ENCODE measurements at regions not wholly inside any gene's neighbourhood (a gene's known extent, or its start where the extent isn't known, plus 50 kb on each side); places are given as distances from the start of the nearest gene placed in this dataset.

DNA sequence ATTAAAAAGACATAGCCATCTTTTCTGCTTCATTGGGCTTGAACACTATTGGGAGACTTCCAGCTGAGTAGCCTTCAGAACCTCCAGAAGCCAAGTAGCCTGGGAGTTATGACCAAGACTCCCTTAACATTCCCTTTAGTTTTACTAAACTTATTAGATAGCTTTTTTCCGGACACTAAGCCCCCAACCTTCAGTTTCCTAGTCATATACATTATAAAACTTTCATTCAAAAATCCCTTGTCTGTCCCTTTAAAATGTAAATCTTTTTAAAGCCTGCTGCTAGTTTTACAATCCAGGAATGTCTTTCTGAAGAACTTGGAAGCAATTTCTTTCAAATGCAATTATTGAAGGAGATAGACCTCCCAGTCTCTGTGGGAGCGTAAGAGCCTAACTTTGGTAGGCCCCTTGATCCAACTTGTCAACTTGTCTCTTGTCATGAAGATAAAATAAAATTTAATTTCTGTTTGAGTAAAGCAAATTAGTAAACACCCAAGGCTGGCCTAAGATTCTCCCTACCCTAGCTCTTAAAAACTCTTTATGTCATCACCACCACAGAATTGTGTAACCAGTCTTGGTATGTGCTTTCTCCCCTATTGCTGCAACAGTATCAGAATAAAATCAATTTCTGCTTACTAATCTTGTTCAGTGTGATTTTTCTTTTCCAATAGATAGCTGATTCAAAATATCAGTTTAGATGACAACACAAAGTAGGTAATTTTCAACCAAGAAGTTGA is 796.2 kb downstream of the PLA2G4A start:
- no peak overlapping the region for H3K4me3 ChIP-seq (ENCODE audit: low read depth in 1 of 3, low read length in 3 of 3)
- no peak for TF ChIP-seq FOXA1 (IDR thresholded peaks at IDR 0.05)
- TF ChIP-seq GABPA (IDR thresholded peaks at IDR 0.05 in 1 of 2, conservative IDR thresholded peaks at IDR 0.05 in 1 of 2) = no peak
- 73% methylated on average over 2 of the region's 2 CpGs for WGBS

DNA sequence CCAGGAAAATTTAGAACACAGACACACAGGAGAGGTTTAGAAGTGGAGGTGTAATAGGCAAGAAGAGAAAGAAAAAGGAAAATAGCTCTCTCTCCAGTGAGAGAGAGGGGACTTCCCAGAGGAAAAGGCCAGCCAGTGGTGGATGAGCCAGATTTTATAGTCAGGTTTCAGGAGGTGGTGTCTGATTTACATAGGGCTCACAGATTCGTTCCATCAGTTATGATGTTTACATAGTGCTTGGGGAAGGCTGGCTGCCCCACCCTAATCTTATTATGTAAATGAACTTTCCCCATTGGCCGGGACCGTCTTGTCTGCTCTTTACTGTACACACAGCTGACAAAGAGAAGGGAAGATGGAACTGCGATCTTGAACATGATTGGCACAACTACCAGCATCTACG is 797.3 kb downstream of the PLA2G4A start:
- Histone ChIP-seq H3K9ac (ENCODE audit: low read depth in 1 of 2, low read length in 2 of 2) (no peak overlapping the region), H3K4me3 (ENCODE audit: low read depth in 1 of 3, low read length in 3 of 3) (no peak overlapping the region), H3K27ac (ENCODE audit: low read depth in 1 of 2, low read length in 2 of 2) (no peak overlapping the region), H3K4me1 (ENCODE audit: control insufficient read depth in 4 of 4, insufficient read depth in 4 of 4, low read length in 3 of 4) (no peaks in the 10 kb centered on the region), H3K9me3 (ENCODE audit: control insufficient read depth in 4 of 4, low read length in 3 of 4) (peaks cover 0 to 9% (median 3%) of the 10 kb centered on the region in 4 donors), H3K27me3 (ENCODE audit: control insufficient read depth in 4 of 4, insufficient read depth in 4 of 4, low read length in 3 of 4) (no peaks in the 10 kb centered on the region), H3K36me3 (ENCODE audit: control insufficient read depth in 4 of 4, insufficient read depth in 3 of 4, low read depth in 1 of 4, low read length in 3 of 4) (no peaks in the 10 kb centered on the region)
- no peak for TF ChIP-seq NR2F2 (IDR thresholded peaks at IDR 0.05)
- TF ChIP-seq, protein P1, sequence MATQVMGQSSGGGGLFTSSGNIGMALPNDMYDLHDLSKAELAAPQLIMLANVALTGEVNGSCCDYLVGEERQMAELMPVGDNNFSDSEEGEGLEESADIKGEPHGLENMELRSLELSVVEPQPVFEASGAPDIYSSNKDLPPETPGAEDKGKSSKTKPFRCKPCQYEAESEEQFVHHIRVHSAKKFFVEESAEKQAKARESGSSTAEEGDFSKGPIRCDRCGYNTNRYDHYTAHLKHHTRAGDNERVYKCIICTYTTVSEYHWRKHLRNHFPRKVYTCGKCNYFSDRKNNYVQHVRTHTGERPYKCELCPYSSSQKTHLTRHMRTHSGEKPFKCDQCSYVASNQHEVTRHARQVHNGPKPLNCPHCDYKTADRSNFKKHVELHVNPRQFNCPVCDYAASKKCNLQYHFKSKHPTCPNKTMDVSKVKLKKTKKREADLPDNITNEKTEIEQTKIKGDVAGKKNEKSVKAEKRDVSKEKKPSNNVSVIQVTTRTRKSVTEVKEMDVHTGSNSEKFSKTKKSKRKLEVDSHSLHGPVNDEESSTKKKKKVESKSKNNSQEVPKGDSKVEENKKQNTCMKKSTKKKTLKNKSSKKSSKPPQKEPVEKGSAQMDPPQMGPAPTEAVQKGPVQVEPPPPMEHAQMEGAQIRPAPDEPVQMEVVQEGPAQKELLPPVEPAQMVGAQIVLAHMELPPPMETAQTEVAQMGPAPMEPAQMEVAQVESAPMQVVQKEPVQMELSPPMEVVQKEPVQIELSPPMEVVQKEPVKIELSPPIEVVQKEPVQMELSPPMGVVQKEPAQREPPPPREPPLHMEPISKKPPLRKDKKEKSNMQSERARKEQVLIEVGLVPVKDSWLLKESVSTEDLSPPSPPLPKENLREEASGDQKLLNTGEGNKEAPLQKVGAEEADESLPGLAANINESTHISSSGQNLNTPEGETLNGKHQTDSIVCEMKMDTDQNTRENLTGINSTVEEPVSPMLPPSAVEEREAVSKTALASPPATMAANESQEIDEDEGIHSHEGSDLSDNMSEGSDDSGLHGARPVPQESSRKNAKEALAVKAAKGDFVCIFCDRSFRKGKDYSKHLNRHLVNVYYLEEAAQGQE (IDR thresholded peaks at IDR 0.05) = no peak
- TF ChIP-seq, protein P2, sequence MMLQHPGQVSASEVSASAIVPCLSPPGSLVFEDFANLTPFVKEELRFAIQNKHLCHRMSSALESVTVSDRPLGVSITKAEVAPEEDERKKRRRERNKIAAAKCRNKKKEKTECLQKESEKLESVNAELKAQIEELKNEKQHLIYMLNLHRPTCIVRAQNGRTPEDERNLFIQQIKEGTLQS (IDR thresholded peaks at IDR 0.05) = no peak
- TF ChIP-seq EGR1 (IDR thresholded peaks at IDR 0.05; ENCODE audit: low read depth in 2 of 2) = no peak
- TF ChIP-seq, protein P3, sequence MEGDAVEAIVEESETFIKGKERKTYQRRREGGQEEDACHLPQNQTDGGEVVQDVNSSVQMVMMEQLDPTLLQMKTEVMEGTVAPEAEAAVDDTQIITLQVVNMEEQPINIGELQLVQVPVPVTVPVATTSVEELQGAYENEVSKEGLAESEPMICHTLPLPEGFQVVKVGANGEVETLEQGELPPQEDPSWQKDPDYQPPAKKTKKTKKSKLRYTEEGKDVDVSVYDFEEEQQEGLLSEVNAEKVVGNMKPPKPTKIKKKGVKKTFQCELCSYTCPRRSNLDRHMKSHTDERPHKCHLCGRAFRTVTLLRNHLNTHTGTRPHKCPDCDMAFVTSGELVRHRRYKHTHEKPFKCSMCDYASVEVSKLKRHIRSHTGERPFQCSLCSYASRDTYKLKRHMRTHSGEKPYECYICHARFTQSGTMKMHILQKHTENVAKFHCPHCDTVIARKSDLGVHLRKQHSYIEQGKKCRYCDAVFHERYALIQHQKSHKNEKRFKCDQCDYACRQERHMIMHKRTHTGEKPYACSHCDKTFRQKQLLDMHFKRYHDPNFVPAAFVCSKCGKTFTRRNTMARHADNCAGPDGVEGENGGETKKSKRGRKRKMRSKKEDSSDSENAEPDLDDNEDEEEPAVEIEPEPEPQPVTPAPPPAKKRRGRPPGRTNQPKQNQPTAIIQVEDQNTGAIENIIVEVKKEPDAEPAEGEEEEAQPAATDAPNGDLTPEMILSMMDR (IDR thresholded peaks at IDR 0.05; ENCODE audit: low read depth, low read length, missing input control) = no peak
- TF ChIP-seq, protein P4, sequence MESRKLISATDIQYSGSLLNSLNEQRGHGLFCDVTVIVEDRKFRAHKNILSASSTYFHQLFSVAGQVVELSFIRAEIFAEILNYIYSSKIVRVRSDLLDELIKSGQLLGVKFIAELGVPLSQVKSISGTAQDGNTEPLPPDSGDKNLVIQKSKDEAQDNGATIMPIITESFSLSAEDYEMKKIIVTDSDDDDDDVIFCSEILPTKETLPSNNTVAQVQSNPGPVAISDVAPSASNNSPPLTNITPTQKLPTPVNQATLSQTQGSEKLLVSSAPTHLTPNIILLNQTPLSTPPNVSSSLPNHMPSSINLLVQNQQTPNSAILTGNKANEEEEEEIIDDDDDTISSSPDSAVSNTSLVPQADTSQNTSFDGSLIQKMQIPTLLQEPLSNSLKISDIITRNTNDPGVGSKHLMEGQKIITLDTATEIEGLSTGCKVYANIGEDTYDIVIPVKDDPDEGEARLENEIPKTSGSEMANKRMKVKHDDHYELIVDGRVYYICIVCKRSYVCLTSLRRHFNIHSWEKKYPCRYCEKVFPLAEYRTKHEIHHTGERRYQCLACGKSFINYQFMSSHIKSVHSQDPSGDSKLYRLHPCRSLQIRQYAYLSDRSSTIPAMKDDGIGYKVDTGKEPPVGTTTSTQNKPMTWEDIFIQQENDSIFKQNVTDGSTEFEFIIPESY (IDR thresholded peaks at IDR 0.05) = no peak
- no peak for TF ChIP-seq RAD21 (IDR thresholded peaks at IDR 0.05)
- TF ChIP-seq TAF1 (conservative IDR thresholded peaks at IDR 0.05) = no peak
- no peak for TF ChIP-seq GABPA (IDR thresholded peaks at IDR 0.05 in 1 of 2, conservative IDR thresholded peaks at IDR 0.05 in 1 of 2)
- TF ChIP-seq FOXA1 (IDR thresholded peaks at IDR 0.05) = no peak
- TF ChIP-seq FOXA2 (IDR thresholded peaks at IDR 0.05) = no peak
- no peak for TF ChIP-seq RXRA (IDR thresholded peaks at IDR 0.05)
- TF ChIP-seq, protein P5, sequence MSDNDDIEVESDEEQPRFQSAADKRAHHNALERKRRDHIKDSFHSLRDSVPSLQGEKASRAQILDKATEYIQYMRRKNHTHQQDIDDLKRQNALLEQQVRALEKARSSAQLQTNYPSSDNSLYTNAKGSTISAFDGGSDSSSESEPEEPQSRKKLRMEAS (IDR thresholded peaks at IDR 0.05) = no peak
- no peak for TF ChIP-seq JUND (IDR thresholded peaks at IDR 0.05)
- TF ChIP-seq SP1 (IDR thresholded peaks at IDR 0.05) = no peak
- no peak for TF ChIP-seq HNF4A (conservative IDR thresholded peaks at IDR 0.05)
- no peak for TF ChIP-seq YY1 (IDR thresholded peaks at IDR 0.05)
- 44% methylated on average over 5 of the region's 5 CpGs for WGBS
- no peak for DNase-seq (ENCODE audit: low spot score)

More for the DNA sequence above, 796.2 kb downstream of the PLA2G4A start:
- H3K36me3 ChIP-seq (ENCODE audit: control insufficient read depth in 4 of 4, insufficient read depth in 3 of 4, low read depth in 1 of 4, low read length in 3 of 4) = no peaks in the 10 kb centered on the region
- H3K27ac ChIP-seq (ENCODE audit: low read depth in 1 of 2, low read length in 2 of 2) = no peak overlapping the region
- H3K9me3 ChIP-seq (ENCODE audit: control insufficient read depth in 4 of 4, low read length in 3 of 4) = peaks cover 0 to 2% (median 0%) of the 10 kb centered on the region in 4 donors
- H3K4me1 ChIP-seq (ENCODE audit: control insufficient read depth in 4 of 4, insufficient read depth in 4 of 4, low read length in 3 of 4) = no peaks in the 10 kb centered on the region
- H3K9ac ChIP-seq (ENCODE audit: low read depth in 1 of 2, low read length in 2 of 2) = no peak overlapping the region
- no peaks in the 10 kb centered on the region for H3K27me3 ChIP-seq (ENCODE audit: control insufficient read depth in 4 of 4, insufficient read depth in 4 of 4, low read length in 3 of 4)
- DNase-seq (ENCODE audit: low spot score) = no peak

Data from liver (tissue), 8 donors.